ENCODE measurements at regions not wholly inside any gene's neighbourhood (a gene's known extent, or its start where the extent isn't known, plus 50 kb on each side); places are given as distances from the start of the nearest gene placed in this dataset.

DNA sequence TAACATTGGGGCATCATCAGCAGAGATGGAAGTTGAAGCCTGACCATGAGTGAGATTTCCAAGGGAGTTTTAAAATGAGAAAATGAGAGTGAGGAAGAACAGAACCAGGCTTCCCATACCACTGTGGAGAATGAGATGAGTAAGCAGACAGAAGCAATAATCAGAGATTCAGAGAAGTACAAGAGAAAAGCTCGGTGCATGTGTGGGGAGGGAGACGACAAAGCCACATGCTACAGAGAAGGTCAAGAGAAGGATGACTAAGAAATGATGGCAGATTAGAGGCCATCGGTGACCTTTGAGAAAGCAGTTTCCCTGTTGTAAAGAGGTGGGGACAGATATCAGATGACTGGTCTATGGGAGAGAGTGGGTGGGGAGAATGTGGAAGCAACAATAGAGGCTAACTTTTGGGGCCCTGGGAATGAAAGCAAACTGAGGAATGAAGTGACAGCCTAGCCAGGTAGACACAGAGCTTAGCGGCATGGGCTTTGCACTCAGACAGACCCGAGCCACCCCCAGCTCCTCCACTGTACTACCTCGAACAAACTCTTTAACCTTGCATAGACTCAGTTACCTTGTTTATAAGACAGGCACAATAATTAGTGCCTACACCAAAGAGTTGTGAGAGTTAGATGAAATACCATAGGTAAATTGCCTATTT lies 207.7 kb downstream of the PIK3R1 start (continued):
- TF ChIP-seq, protein P1, sequence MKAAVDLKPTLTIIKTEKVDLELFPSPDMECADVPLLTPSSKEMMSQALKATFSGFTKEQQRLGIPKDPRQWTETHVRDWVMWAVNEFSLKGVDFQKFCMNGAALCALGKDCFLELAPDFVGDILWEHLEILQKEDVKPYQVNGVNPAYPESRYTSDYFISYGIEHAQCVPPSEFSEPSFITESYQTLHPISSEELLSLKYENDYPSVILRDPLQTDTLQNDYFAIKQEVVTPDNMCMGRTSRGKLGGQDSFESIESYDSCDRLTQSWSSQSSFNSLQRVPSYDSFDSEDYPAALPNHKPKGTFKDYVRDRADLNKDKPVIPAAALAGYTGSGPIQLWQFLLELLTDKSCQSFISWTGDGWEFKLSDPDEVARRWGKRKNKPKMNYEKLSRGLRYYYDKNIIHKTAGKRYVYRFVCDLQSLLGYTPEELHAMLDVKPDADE (conservative IDR thresholded peaks at IDR 0.05; ENCODE audit: control insufficient read depth, low read depth, low read length): no peak
- TF ChIP-seq SAFB2 (IDR thresholded peaks at IDR 0.05; ENCODE audit: borderline replicate concordance, low read depth, low read length, severe bottlenecking): no peak
- no peak for TF ChIP-seq ZNF3 (CRISPR knock-in tag; IDR thresholded peaks at IDR 0.05)
- TF ChIP-seq GATAD2A (IDR thresholded peaks at IDR 0.05): peak; percentile 88
- TF ChIP-seq MECOM (CRISPR knock-in tag; IDR thresholded peaks at IDR 0.05): peak; percentile 79
- TF ChIP-seq IRF2 (CRISPR knock-in tag; IDR thresholded peaks at IDR 0.05): no peak
- 0 out of 2 replicates have a peak, but pooled peaks have one; percentile 6 for TF ChIP-seq ELF2 (CRISPR knock-in tag; IDR thresholded peaks at IDR 0.05)
- TF ChIP-seq ERF (CRISPR knock-in tag; IDR thresholded peaks at IDR 0.05): no peak
- TF ChIP-seq NBN (IDR thresholded peaks at IDR 0.05; ENCODE audit: low read depth): peak; percentile 87
- TF ChIP-seq FOXM1 (IDR thresholded peaks at IDR 0.05; ENCODE audit: low read depth): no peak; the same call in 1 of the 2 replicates
- no peak for TF ChIP-seq FOXM1 (CRISPR knock-in tag; IDR thresholded peaks at IDR 0.05; ENCODE audit: low read depth)
- TF ChIP-seq, protein P2, sequence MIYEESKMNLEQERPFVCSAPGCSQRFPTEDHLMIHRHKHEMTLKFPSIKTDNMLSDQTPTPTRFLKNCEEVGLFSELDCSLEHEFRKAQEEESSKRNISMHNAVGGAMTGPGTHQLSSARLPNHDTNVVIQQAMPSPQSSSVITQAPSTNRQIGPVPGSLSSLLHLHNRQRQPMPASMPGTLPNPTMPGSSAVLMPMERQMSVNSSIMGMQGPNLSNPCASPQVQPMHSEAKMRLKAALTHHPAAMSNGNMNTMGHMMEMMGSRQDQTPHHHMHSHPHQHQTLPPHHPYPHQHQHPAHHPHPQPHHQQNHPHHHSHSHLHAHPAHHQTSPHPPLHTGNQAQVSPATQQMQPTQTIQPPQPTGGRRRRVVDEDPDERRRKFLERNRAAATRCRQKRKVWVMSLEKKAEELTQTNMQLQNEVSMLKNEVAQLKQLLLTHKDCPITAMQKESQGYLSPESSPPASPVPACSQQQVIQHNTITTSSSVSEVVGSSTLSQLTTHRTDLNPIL (CRISPR knock-in tag; IDR thresholded peaks at IDR 0.05): no peak
- TF ChIP-seq KLF13 (tag; IDR thresholded peaks at IDR 0.05; ENCODE audit: borderline replicate concordance, low read depth): no peak; the same call in 1 of the 2 replicates
- no peak for TF ChIP-seq POLR2B (IDR thresholded peaks at IDR 0.05; ENCODE audit: low read depth, partially characterized antibody)
- TF ChIP-seq CREB1 (IDR thresholded peaks at IDR 0.05): no peak; the same call in 1 of the 2 replicates
- TF ChIP-seq CREB1 (CRISPR knock-in tag; IDR thresholded peaks at IDR 0.05): no peak
- TF ChIP-seq YBX1 (IDR thresholded peaks at IDR 0.05): no peak
- no peak for TF ChIP-seq ELF1 (tag; IDR thresholded peaks at IDR 0.05)
- peak; percentile 53 for TF ChIP-seq NEUROD1 (IDR thresholded peaks at IDR 0.05; ENCODE audit: borderline replicate concordance, low read depth, low read length, partially characterized antibody)
- no peak for TF ChIP-seq SP2 (IDR thresholded peaks at IDR 0.05; ENCODE audit: extremely low read depth, low read depth, low read length, poor library complexity, severe bottlenecking)
- TF ChIP-seq ZNF717 (CRISPR knock-in tag; IDR thresholded peaks at IDR 0.05): no peak
- TF ChIP-seq, protein P3, sequence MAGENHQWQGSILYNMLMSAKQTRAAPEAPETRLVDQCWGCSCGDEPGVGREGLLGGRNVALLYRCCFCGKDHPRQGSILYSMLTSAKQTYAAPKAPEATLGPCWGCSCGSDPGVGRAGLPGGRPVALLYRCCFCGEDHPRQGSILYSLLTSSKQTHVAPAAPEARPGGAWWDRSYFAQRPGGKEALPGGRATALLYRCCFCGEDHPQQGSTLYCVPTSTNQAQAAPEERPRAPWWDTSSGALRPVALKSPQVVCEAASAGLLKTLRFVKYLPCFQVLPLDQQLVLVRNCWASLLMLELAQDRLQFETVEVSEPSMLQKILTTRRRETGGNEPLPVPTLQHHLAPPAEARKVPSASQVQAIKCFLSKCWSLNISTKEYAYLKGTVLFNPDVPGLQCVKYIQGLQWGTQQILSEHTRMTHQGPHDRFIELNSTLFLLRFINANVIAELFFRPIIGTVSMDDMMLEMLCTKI (IDR thresholded peaks at IDR 0.05; ENCODE audit: partially characterized antibody): no peak
- no peak for TF ChIP-seq ZNF184 (CRISPR knock-in tag; IDR thresholded peaks at IDR 0.05)
- TF ChIP-seq, protein P4, sequence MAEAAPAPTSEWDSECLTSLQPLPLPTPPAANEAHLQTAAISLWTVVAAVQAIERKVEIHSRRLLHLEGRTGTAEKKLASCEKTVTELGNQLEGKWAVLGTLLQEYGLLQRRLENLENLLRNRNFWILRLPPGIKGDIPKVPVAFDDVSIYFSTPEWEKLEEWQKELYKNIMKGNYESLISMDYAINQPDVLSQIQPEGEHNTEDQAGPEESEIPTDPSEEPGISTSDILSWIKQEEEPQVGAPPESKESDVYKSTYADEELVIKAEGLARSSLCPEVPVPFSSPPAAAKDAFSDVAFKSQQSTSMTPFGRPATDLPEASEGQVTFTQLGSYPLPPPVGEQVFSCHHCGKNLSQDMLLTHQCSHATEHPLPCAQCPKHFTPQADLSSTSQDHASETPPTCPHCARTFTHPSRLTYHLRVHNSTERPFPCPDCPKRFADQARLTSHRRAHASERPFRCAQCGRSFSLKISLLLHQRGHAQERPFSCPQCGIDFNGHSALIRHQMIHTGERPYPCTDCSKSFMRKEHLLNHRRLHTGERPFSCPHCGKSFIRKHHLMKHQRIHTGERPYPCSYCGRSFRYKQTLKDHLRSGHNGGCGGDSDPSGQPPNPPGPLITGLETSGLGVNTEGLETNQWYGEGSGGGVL (CRISPR knock-in tag; IDR thresholded peaks at IDR 0.05): no peak
- no peak for TF ChIP-seq ZNF282 (CRISPR knock-in tag; IDR thresholded peaks at IDR 0.05)

All from K562 (cell line).